Body of pancreas (tissue), 4 donors: ENCODE measurements at regions not wholly inside any gene's neighbourhood (a gene's known extent, or its start where the extent isn't known, plus 50 kb on each side); places are given as distances from the start of the nearest gene placed in this dataset.

ENCODE experiments used
- CTCF ChIP-seq, 7 experiments: fragments of 450-650 bp in 4 of 7; fragments of 200-600 bp in 3 of 7; sonication (generic) in 3 of 7; IDR thresholded peaks; one replicate each; pipeline ENCODE4 v1.5.1; 2016 to 2019; ENCODE audit warnings: antibody characterized with exemption in 7 of 7
- POLR2A ChIP-seq, 3 donors: fragments of 450-650 bp; IDR thresholded peaks; one replicate each; pipeline ENCODE4 v1.6.1; 2016; ENCODE audit warnings: antibody characterized with exemption in 3 of 3, mild to moderate bottlenecking in 2 of 3

GRCh38 chr12:123073292-123073691 lies 77.6 kb downstream of the PITPNM2 start:
- TF ChIP-seq CTCF (IDR thresholded peaks at IDR 0.05) (no peak), POLR2A (IDR thresholded peaks at IDR 0.05) (no peak)
